SK-N-SH (cell line): ENCODE measurements at regions not wholly inside any gene's neighbourhood (a gene's known extent, or its start where the extent isn't known, plus 50 kb on each side); places are given as distances from the start of the nearest gene placed in this dataset.

Experiments used
- EZH2phosphoT487 ChIP-seq: fragments of 200-600 bp; sonication (generic); IDR thresholded peaks from 2 replicates; pipeline ENCODE4 v1.6.1; 2017; ENCODE audit warnings: low read depth, mixed run types, mild to moderate bottlenecking, antibody characterized with exemption, moderate library complexity, borderline replicate concordance
- FOXJ3 ChIP-seq: sonication (generic); formaldehyde crosslinking; IDR thresholded peaks from 2 replicates; pipeline ENCODE4 v1.5.1; 2020; ENCODE audit warnings: mild to moderate bottlenecking, missing genetic modification reagents
- GABPA ChIP-seq: IDR thresholded peaks from 2 replicates; pipeline ENCODE4 v1.4.0; 2012; ENCODE audit warnings: low read depth, mild to moderate bottlenecking
- NRF1 ChIP-seq: IDR thresholded peaks from 2 replicates; pipeline ENCODE4 v1.6.1; 2012; ENCODE audit warnings: low read depth, mild to moderate bottlenecking, low read length
- POLR2AphosphoS5 ChIP-seq: IDR thresholded peaks from 2 replicates; pipeline ENCODE4 v1.6.1; 2012; ENCODE audit warnings: low read depth, low read length
- RXRA ChIP-seq: IDR thresholded peaks from 2 replicates; pipeline ENCODE4 v1.4.0; 2012; ENCODE audit warnings: low read depth, mild to moderate bottlenecking, borderline replicate concordance
- SIN3A ChIP-seq: IDR thresholded peaks from 2 replicates; pipeline ENCODE4 v1.6.1; 2012; ENCODE audit warnings: low read depth, mild to moderate bottlenecking, low read length, moderate library complexity, borderline replicate concordance
- SMC3 ChIP-seq: IDR thresholded peaks from 2 replicates; pipeline ENCODE4 v1.6.1; 2012; ENCODE audit warnings: low read depth, low read length, improper control_type of control experiment
- TAF1 ChIP-seq: IDR thresholded peaks from 2 replicates; pipeline ENCODE4 v1.6.1; 2012; ENCODE audit warnings: low read depth, mild to moderate bottlenecking, low read length, moderate library complexity, borderline replicate concordance
- TF ChIP-seq, protein P1 (sequence below): IDR thresholded peaks from 2 replicates; pipeline ENCODE4 v1.4.0; 2012; ENCODE audit warnings: low read depth, borderline replicate concordance
- TF ChIP-seq, protein P2 (sequence below): fragments of 200-600 bp; sonication (generic); IDR thresholded peaks from 2 replicates; pipeline ENCODE4 v1.6.1; 2017; ENCODE audit warnings: antibody characterized with exemption, mild to moderate bottlenecking, moderate library complexity
- TF ChIP-seq, protein P3 (sequence below): IDR thresholded peaks from 2 replicates; pipeline ENCODE4 v1.6.1; 2012; ENCODE audit warnings: mild to moderate bottlenecking, low read depth, low read length, moderate library complexity

DNA sequence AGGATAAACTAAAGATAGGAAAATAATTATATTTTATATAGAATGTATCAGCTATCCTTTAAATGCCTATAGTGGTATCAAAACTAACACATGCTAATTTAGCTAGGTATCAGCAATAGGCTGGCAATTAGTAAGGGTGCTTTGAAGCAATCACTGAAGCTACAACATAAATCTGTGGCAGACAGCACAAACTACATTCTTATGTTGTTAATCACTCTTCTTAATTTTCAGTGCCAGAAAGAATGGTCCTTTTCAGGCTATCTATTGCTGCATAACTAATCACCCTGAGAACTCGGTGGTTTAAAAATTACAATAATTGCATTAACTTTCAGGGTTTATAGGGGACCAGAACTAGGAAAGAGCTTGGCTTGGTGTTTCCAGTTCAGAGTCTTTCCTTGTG is 963.1 kb downstream of the EFNB2 start:
- TF ChIP-seq RXRA (no peak), SMC3 (no peak), TAF1 (no peak), SIN3A (no peak), EZH2phosphoT487 (no peak), GABPA (no peak), POLR2AphosphoS5 (no peak), FOXJ3 (CRISPR knock-in tag) (no peak), NRF1 (no peak)
- TF ChIP-seq, protein P1, sequence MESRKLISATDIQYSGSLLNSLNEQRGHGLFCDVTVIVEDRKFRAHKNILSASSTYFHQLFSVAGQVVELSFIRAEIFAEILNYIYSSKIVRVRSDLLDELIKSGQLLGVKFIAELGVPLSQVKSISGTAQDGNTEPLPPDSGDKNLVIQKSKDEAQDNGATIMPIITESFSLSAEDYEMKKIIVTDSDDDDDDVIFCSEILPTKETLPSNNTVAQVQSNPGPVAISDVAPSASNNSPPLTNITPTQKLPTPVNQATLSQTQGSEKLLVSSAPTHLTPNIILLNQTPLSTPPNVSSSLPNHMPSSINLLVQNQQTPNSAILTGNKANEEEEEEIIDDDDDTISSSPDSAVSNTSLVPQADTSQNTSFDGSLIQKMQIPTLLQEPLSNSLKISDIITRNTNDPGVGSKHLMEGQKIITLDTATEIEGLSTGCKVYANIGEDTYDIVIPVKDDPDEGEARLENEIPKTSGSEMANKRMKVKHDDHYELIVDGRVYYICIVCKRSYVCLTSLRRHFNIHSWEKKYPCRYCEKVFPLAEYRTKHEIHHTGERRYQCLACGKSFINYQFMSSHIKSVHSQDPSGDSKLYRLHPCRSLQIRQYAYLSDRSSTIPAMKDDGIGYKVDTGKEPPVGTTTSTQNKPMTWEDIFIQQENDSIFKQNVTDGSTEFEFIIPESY: no peak
- TF ChIP-seq, protein P2, sequence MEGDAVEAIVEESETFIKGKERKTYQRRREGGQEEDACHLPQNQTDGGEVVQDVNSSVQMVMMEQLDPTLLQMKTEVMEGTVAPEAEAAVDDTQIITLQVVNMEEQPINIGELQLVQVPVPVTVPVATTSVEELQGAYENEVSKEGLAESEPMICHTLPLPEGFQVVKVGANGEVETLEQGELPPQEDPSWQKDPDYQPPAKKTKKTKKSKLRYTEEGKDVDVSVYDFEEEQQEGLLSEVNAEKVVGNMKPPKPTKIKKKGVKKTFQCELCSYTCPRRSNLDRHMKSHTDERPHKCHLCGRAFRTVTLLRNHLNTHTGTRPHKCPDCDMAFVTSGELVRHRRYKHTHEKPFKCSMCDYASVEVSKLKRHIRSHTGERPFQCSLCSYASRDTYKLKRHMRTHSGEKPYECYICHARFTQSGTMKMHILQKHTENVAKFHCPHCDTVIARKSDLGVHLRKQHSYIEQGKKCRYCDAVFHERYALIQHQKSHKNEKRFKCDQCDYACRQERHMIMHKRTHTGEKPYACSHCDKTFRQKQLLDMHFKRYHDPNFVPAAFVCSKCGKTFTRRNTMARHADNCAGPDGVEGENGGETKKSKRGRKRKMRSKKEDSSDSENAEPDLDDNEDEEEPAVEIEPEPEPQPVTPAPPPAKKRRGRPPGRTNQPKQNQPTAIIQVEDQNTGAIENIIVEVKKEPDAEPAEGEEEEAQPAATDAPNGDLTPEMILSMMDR: no peak
- TF ChIP-seq, protein P3, sequence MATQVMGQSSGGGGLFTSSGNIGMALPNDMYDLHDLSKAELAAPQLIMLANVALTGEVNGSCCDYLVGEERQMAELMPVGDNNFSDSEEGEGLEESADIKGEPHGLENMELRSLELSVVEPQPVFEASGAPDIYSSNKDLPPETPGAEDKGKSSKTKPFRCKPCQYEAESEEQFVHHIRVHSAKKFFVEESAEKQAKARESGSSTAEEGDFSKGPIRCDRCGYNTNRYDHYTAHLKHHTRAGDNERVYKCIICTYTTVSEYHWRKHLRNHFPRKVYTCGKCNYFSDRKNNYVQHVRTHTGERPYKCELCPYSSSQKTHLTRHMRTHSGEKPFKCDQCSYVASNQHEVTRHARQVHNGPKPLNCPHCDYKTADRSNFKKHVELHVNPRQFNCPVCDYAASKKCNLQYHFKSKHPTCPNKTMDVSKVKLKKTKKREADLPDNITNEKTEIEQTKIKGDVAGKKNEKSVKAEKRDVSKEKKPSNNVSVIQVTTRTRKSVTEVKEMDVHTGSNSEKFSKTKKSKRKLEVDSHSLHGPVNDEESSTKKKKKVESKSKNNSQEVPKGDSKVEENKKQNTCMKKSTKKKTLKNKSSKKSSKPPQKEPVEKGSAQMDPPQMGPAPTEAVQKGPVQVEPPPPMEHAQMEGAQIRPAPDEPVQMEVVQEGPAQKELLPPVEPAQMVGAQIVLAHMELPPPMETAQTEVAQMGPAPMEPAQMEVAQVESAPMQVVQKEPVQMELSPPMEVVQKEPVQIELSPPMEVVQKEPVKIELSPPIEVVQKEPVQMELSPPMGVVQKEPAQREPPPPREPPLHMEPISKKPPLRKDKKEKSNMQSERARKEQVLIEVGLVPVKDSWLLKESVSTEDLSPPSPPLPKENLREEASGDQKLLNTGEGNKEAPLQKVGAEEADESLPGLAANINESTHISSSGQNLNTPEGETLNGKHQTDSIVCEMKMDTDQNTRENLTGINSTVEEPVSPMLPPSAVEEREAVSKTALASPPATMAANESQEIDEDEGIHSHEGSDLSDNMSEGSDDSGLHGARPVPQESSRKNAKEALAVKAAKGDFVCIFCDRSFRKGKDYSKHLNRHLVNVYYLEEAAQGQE: no peak
